OCI-LY1 (cell line): ENCODE measurements at regions not wholly inside any gene's neighbourhood (a gene's known extent, or its start where the extent isn't known, plus 50 kb on each side); places are given as distances from the start of the nearest gene placed in this dataset.

ENCODE experiments used
- H2AFZ ChIP-seq: fragments of 200-600 bp; sonication (generic), shearing (Covaris generic); 2 replicates; pipeline ENCODE4 v1.6.0; 2014; ENCODE audit warnings: antibody characterized with exemption, mild to moderate bottlenecking, low read length
- H3F3A ChIP-seq: fragments of 200-600 bp; sonication (generic), shearing (Covaris generic); 2 replicates; pipeline ENCODE4 v1.6.0; 2014; ENCODE audit warnings: mild to moderate bottlenecking, antibody characterized with exemption, low read length, moderate library complexity; ENCODE audit not compliant: insufficient read depth
- H3K27ac ChIP-seq: fragments of 200-600 bp; sonication (generic); 2 replicates; pipeline ENCODE4 v1.5.1; 2014; ENCODE audit warnings: low read length, mixed run types, mild to moderate bottlenecking, low read depth; ENCODE audit not compliant: poor library complexity, severe bottlenecking
- H3K27me3 ChIP-seq: fragments of 200-600 bp; sonication (generic); 2 replicates; pipeline ENCODE4 v1.6.0; 2014; ENCODE audit warnings: antibody characterized with exemption, mild to moderate bottlenecking, low read length, moderate library complexity; ENCODE audit not compliant: insufficient read depth
- H3K36me3 ChIP-seq: fragments of 200-600 bp; sonication (generic); 2 replicates; pipeline ENCODE4 v1.6.1; 2014; ENCODE audit warnings: mild to moderate bottlenecking, antibody characterized with exemption, low read length, moderate library complexity, mixed read lengths; ENCODE audit not compliant: insufficient read depth
- H3K4me1 ChIP-seq: fragments of 200-600 bp; sonication (generic); 2 replicates; pipeline ENCODE4 v1.5.1; 2014; ENCODE audit warnings: mild to moderate bottlenecking, low read length, moderate library complexity; ENCODE audit not compliant: insufficient read depth, severe bottlenecking
- H3K4me2 ChIP-seq: fragments of 200-600 bp; sonication (generic), shearing (Covaris generic); 2 replicates; pipeline ENCODE4 v1.6.1; 2014; ENCODE audit warnings: low read length
- H3K4me3 ChIP-seq: fragments of 200-600 bp; sonication (generic); 2 replicates; pipeline ENCODE4 v1.5.1; 2014; ENCODE audit warnings: low read length, low read depth, mild to moderate bottlenecking, mixed read lengths; ENCODE audit not compliant: poor library complexity, severe bottlenecking
- H3K79me2 ChIP-seq: fragments of 200-600 bp; shearing (Covaris generic); 2 replicates; pipeline ENCODE4 v1.6.1; 2016; ENCODE audit warnings: mixed run types, low read length, mixed read lengths; ENCODE audit not compliant: insufficient read depth
- H3K9ac ChIP-seq: fragments of 200-600 bp; sonication (generic), shearing (Covaris generic); 2 replicates; pipeline ENCODE4 v1.6.1; 2014; ENCODE audit warnings: mild to moderate bottlenecking, low read length, mixed read lengths
- H3K9me2 ChIP-seq: fragments of 200-600 bp; sonication (generic), shearing (Covaris generic); 2 replicates; pipeline ENCODE4 v1.6.1; 2014; ENCODE audit warnings: low read depth, mild to moderate bottlenecking, low read length, mixed read lengths
- H3K9me3 ChIP-seq: fragments of 200-600 bp; shearing (Covaris generic); 2 replicates; pipeline ENCODE4 v1.6.1; 2014; ENCODE audit warnings: low read length, mixed read lengths
- H4K20me1 ChIP-seq: fragments of 200-600 bp; sonication (generic), shearing (Covaris generic); 2 replicates; pipeline ENCODE4 v1.6.0; 2016; ENCODE audit warnings: mild to moderate bottlenecking, low read length; ENCODE audit not compliant: insufficient read depth
- EZH2 ChIP-seq: fragments of 200-600 bp; sonication (generic), shearing (Covaris generic); IDR thresholded peaks from 2 replicates; pipeline ENCODE4 v1.8.0; 2017; ENCODE audit warnings: borderline replicate concordance, mixed run types, mild to moderate bottlenecking, antibody characterized with exemption, low read length, moderate library complexity, mixed read lengths
- TF ChIP-seq, protein P1 (sequence below): fragments of 200-600 bp; sonication (generic), shearing (Covaris generic); IDR thresholded peaks from 2 replicates; pipeline ENCODE4 v1.5.1; 2017; ENCODE audit warnings: mild to moderate bottlenecking, antibody characterized with exemption, low read length, moderate library complexity, mixed read lengths

DNA sequence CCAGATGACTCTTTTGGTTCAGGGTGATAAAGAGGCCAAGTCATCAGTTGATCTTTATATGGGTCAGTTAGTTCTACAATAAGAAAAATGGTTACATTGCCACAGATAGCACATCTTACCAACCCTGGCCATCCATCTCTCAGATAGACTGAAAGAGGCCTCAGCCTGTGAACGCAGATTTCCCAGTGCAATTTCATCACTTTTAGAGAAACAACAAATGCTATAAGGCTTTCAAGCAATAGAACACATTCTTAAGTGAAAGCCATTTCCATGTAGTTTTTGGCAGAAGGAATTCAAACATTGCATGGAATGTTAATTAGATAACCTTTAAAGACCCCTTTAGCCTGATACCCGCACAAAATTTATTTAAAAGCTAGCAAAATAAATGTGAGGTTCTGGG lies 200.6 kb upstream of the ZBTB20 start:
- H3K36me3 ChIP-seq, result no peaks in the 10 kb centered on the region
- H3K27ac ChIP-seq, result no peak overlapping the region
- no peak overlapping the region for H3K4me2 ChIP-seq
- H4K20me1 ChIP-seq, result no peaks in the 10 kb centered on the region
- H3K4me1 ChIP-seq, result no peaks in the 10 kb centered on the region
- no peaks in the 10 kb centered on the region for H3K27me3 ChIP-seq
- TF ChIP-seq EZH2, result no peak
- TF ChIP-seq, protein P1, sequence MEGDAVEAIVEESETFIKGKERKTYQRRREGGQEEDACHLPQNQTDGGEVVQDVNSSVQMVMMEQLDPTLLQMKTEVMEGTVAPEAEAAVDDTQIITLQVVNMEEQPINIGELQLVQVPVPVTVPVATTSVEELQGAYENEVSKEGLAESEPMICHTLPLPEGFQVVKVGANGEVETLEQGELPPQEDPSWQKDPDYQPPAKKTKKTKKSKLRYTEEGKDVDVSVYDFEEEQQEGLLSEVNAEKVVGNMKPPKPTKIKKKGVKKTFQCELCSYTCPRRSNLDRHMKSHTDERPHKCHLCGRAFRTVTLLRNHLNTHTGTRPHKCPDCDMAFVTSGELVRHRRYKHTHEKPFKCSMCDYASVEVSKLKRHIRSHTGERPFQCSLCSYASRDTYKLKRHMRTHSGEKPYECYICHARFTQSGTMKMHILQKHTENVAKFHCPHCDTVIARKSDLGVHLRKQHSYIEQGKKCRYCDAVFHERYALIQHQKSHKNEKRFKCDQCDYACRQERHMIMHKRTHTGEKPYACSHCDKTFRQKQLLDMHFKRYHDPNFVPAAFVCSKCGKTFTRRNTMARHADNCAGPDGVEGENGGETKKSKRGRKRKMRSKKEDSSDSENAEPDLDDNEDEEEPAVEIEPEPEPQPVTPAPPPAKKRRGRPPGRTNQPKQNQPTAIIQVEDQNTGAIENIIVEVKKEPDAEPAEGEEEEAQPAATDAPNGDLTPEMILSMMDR, result no peak
- no peaks in the 10 kb centered on the region for H3K9me2 ChIP-seq
- H2AFZ ChIP-seq, result no peak overlapping the region
- no peak overlapping the region for H3K9ac ChIP-seq
- no peaks in the 10 kb centered on the region for H3K9me3 ChIP-seq
- H3K4me3 ChIP-seq, result no peak overlapping the region
- H3K79me2 ChIP-seq, result no peaks in the 10 kb centered on the region
- H3F3A ChIP-seq, result no peaks in the 10 kb centered on the region

DNA sequence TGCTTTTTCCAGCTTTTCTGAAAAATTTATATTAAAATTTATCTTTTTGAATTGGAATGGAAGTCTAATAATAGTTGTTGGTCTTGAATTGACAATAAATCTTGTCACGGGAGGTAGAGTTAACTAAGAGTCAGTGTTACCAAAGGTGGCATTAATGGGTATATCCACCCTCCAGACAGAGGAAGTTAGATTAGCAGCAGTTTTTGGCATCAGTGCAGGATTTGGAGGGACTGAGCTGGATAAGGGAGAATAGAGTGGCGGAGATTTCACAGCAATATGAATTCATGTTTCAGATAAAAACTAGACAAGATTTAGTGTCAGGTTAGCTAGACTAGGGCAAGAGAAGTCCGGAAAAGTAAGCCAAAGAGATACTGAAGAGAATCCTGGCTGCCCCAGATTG lies 201.3 kb upstream of the ZBTB20 start:
- no peaks in the 10 kb centered on the region for H4K20me1 ChIP-seq
- no peak overlapping the region for H3K4me3 ChIP-seq
- H3K79me2 ChIP-seq, result no peaks in the 10 kb centered on the region
- H2AFZ ChIP-seq, result no peak overlapping the region
- no peak overlapping the region for H3K27ac ChIP-seq
- no peaks in the 10 kb centered on the region for H3K4me1 ChIP-seq
- no peaks in the 10 kb centered on the region for H3K27me3 ChIP-seq
- TF ChIP-seq, protein P1, result no peak
- no peak for TF ChIP-seq EZH2
- no peak overlapping the region for H3K4me2 ChIP-seq
- no peaks in the 10 kb centered on the region for H3K9me3 ChIP-seq
- no peak overlapping the region for H3K9ac ChIP-seq
- H3K9me2 ChIP-seq, result no peaks in the 10 kb centered on the region
- no peaks in the 10 kb centered on the region for H3F3A ChIP-seq
- H3K36me3 ChIP-seq, result no peaks in the 10 kb centered on the region

DNA sequence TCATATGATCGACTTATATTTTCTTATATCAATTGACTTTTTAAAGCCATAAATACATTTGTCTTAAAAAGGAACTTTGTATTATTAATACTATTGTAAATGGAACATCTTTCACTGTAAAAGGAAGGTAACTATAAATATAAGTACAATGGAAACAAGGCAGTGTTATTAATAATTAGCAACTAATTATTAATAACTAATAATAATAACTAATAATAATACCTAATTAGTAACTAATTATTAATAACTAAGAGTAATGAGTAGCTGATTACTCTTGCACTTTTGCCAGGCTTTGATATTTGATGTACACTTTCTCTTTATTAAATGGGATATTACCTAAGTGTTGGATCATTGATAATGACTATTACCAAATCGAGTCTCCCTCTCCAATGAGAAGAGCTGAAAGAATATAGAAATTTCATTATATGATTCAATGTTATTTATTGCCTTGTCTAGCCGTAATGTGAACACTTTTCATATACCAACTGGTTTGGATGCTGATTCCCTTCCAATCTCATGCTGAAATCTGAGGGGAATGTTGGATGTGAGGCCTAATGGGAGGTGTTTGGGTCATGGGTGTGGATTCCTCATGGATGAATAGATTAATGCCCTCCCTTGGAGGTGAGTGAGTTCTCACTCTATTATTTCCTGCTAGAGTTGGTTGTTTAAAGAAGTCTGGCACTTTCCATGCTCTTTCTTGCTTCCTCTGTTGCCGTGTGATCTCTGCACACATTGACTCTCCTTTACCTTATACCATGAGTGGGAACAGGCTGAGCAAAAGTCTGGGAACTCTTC lies 202.1 kb upstream of the ZBTB20 start:
- Histone ChIP-seq H3K4me1 (no peaks in the 10 kb centered on the region), H3K9me2 (no peaks in the 10 kb centered on the region), H3K27me3 (no peaks in the 10 kb centered on the region), H4K20me1 (no peaks in the 10 kb centered on the region), H3K79me2 (no peaks in the 10 kb centered on the region), H3K4me3 (no peak overlapping the region), H3K4me2 (no peak overlapping the region), H3F3A (no peaks in the 10 kb centered on the region), H3K36me3 (no peaks in the 10 kb centered on the region), H2AFZ (no peak overlapping the region), H3K9me3 (no peaks in the 10 kb centered on the region), H3K27ac (no peak overlapping the region), H3K9ac (no peak overlapping the region)
- no peak for TF ChIP-seq EZH2
- TF ChIP-seq, protein P1, result no peak
